Activated T-cell treated with anti-CD3 and anti-CD28 coated beads, Interleukin-2, amount 50 U/mL, for 1 hour (primary cell): ENCODE measurements at regions not wholly inside any gene's neighbourhood (a gene's known extent, or its start where the extent isn't known, plus 50 kb on each side); places are given as distances from the start of the nearest gene placed in this dataset.

ENCODE experiments used
- DNase-seq: peaks from one replicate; pipeline ENCODE4 v3.0.0-alpha.2; 2020

GRCh38 chr14:87081004-87081403 lies 912.0 kb downstream of the GALC start:
- DNase-seq: no peak

GRCh38 chr14:87080146-87080545 lies 912.8 kb downstream of the GALC start:
- DNase-seq: no peak

DNA sequence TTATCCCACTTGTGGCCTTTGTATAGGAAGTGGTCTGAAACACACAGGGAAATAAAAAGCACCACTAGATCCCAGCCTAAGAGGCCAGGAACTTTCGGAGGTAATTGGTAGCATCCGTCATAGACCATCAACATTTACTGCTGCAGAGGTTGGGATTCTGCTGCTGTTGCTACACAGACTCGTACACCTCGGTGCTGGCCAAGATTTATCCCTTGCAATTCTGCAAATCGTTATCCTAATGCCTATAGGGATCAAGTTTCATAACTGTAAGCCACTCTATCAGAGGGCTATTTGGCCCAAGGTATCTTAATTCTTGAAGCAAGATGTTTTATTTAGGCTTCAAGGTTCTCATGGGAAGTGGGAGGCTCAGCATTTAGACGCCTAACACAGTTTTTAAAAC lies 913.6 kb downstream of the GALC start:
- no peak for DNase-seq

GRCh38 chr14:87076922-87077321 lies 916.1 kb downstream of the GALC start:
- no peak for DNase-seq

- DNase-seq: no peak
Measured at GRCh38 chr14:87076146-87076545, 916.8 kb downstream of the GALC start.

- DNase-seq: no peak
Measured at GRCh38 chr14:87073880-87074570, 919.0 kb downstream of the GALC start.

DNA sequence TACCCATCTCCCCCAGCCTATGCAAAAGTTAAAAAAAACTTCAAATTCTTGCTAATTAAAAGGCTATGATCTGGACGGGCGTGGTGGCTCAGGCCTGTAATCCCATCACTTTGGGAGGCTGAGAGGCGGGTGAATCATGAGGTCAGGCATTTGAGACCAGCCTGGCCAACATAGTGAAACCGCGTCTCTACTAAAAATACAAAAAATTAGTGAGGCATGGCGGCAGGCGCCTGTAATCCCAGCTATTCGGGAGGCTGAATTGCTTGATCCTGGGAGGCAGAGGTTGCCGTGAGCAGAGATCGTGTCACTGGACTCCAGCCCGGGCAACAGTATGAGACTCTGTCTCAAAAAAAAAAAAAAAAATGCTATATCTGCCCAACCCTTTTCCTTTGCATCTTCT lies 925.4 kb downstream of the GALC start:
- DNase-seq: no peak

GRCh38 chr14:87067061-87067460 lies 925.9 kb downstream of the GALC start:
- no peak for DNase-seq

DNA sequence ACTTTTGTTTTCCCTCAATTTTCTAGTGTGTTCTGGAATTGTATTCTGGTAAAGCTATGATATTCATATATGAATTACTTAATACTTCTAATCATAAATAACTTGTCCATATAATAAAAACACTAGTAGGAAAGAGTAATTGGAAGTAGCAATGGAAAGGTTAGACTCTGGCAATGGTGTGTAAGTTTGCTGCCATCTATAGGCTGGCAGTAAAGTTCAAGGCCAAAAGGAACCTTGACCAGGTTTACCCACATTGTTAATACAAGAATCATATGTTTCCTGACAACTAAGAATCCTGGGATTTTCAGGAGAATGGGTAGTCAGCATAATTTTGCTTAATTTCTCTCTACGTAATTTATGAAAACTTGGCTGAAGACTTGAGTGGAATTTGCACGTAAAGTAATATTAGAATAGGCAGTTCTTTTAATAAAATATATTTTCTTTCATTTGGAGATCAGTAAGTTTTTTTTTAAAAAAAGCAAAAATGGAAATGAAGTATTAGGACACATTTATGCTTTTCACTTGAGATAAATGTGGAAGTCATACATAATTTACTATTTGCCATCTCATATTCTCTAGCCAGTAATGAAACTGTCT lies 926.7 kb downstream of the GALC start:
- no peak for DNase-seq

DNA sequence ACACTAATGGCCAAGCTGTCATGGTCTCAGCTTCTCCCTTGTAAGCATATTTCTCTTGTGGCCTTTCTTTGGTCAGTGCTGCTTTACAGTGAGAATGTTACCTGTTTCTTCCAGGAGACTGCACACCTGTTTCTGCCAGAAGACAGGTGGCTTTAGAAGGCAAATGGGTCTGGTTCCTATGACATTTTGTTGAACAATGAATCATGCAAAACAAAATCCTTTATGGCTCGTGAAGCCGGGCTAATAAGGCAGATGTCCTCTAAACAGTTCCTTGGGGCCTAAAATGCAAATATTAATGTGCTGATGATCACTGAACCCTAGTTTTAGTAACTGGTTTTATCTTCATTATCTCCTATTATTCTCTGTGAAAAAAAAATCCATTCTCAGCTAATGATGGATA lies 927.6 kb downstream of the GALC start:
- DNase-seq: no peak

DNA sequence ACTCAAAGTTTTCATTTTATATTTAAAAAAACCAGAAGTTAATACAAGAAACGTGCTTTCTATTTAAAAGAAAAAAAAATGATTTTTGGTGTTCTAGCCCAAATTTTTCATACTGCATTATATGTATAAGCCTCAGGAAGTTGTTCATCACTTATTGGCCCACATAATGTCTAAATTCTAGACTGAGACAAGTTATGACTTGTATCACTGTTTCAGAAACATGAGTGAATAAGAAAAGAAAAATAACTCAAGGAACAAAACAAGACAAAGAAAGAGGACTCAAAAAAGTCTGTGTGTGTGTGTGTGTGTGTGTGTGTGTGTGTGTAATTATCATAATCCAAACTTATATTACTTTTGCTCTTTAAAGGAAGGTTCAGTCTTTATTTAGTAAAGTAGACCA lies 929.8 kb downstream of the GALC start:
- DNase-seq: no peak

GRCh38 chr14:87060405-87060804 lies 932.6 kb downstream of the GALC start:
- DNase-seq: no peak

- DNase-seq: no peak
Measured at GRCh38 chr14:87059060-87059839, 933.7 kb downstream of the GALC start.

DNA sequence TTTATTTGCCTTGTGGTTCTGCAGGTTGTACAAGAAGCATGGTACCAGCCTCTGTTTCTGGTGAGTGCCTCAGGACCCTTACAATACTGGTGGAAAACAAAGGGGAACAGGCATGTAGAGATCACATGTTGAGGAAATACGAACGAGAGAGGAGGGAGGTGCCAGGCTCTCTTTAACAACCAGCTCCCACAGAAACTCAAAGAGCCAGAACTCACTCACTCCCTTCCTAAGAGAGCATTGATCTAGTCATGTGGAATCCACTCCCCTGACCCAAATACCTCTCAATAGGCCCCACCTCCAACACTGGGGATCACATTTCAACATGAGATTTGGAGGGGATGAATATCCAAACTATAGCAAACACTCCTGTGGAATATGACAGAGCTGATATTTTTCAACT lies 938.0 kb downstream of the GALC start:
- no peak for DNase-seq

GRCh38 chr14:87052646-87053225 lies 940.2 kb downstream of the GALC start:
- DNase-seq: no peak

DNA sequence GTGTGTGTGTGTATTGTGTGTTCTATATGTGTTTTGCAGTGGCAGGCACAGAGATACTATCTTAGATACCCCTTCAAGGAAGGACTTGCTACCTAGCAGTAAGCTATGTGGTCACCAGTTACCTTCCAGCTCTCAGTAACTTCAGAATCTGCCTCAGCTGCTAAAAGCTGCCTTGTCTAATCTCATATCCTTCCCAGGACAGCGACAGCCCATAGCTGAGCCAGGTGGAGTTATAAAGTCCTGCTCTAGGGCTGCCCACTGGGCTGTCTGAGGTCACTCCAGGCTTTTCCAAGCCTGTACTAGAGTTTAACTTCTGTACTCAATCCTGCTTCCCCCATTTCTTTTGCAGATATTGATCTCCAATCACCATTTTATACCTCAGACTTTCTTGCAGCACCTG lies 942.6 kb downstream of the GALC start:
- no peak for DNase-seq

DNA sequence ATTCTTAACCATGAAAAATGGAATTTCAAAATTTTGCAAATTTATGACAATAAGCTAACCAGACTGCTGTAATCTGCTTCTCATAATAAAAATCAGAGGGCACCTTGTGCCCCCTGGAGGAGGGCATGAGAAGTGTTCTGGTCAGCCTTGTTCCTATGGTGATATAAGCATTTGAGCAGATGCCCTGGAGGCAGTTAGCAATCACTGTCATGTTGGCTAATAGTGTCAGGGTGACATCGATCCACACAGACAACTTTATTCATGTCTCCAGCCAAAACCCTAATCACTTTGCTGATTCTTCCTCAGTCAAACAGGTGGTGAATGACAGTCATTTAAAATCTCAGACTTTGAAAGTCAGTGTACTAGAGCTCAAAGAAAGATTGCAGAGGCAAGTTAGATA lies 943.0 kb downstream of the GALC start:
- DNase-seq: no peak

- DNase-seq: no peak
Measured at GRCh38 chr14:87046960-87047359, 946.0 kb downstream of the GALC start.

- DNase-seq: no peak
Measured at GRCh38 chr14:87045956-87046355, 947.0 kb downstream of the GALC start.

DNA sequence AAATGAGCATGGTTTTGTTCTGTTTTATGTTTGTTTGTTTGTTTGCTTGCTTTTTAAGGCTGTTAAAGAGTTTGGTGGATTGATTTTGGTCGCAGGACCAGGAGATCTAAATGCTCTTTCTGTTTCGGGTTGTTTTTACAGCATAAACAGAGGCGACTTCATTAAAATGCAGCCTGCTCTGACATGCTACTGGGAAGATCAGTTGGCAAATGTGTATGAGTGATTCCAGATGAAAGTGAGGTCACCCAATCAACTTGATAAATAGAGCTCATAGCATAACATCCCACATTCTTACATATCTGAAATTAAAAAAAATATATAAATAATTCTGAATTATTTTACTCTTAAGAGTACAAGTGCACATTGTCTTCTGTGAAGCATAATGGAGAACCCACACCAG lies 947.7 kb downstream of the GALC start:
- no peak for DNase-seq

DNA sequence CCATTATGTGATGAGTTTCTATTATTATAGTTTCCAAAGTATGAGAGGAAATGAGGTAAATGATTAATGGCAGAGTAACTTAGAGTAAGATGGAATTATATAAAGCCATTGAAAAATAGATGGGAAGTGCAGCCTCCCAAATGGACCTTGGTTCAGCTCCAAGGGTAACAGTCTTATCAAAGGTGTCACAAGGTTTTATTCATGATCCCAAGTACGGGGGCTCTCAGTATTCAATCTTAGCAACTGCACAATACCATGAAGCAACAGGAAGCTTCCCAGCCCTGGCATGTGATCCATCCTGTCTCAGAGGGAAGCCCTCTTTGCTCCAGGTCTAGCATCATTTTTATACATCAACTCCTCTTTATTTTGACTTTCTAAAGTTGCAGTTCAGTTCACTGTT lies 948.2 kb downstream of the GALC start:
- DNase-seq: no peak

- DNase-seq: no peak
Measured at GRCh38 chr14:87043667-87044200, 949.2 kb downstream of the GALC start.

DNA sequence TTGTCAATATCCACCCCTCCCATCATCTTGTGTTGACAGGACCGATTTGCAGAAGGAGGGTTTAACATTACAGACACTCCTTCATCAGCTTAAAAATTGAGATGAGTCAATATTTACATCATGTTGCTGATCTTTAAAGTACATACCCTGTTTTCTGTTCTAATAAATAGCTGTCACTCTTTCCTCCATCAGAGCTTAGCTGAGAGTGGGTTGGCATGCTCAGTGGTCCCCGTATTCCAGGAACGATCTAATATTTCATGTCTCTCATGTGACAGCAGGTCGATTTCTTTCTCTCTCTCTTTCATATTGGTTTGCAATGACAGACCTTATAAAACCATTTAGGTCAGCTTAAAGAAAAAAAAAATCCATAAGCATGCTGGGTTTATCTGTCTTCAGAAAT lies 950.6 kb downstream of the GALC start:
- no peak for DNase-seq
